ENCODE measurements at regions not wholly inside any gene's neighbourhood (a gene's known extent, or its start where the extent isn't known, plus 50 kb on each side); places are given as distances from the start of the nearest gene placed in this dataset.

DNA sequence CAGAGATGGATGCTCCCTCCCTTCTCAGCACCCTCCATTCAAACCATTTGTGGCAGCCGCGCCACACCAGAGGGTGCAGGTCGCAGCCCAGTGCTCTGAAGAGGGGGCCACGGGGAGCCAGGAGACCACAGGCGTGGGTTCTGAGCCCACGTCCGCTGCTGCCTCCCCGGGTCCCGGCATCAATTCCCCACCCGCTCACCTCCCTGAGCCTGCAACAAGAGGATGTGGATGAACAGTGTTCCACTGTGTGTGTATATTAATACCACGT, 120.1 kb upstream of the VSTM2B start:
- no peak for TF ChIP-seq CTCF (IDR thresholded peaks at IDR 0.05; ENCODE audit: borderline replicate concordance, extremely low read depth, low read length, poor library complexity, severe bottlenecking)
- TF ChIP-seq EZH2 (IDR thresholded peaks at IDR 0.05; ENCODE audit: borderline replicate concordance, low read depth, low read length, severe bottlenecking), result no peak

All from DND-41 (cell line).